Transverse colon (tissue), 4 donors: ENCODE measurements at regions not wholly inside any gene's neighbourhood (a gene's known extent, or its start where the extent isn't known, plus 50 kb on each side); places are given as distances from the start of the nearest gene placed in this dataset.

Experiments
- POLR2A ChIP-seq: fragments of 450-650 bp; IDR thresholded peaks from one replicate; pipeline ENCODE4 v1.6.1; 2016; ENCODE audit warnings: antibody characterized with exemption, mild to moderate bottlenecking, moderate library complexity
- POLR2AphosphoS5 ChIP-seq, 3 donors: sonication (generic); formaldehyde crosslinking; IDR thresholded peaks; one replicate each; pipeline ENCODE4 v1.6.1; 2016; ENCODE audit warnings: antibody characterized with exemption in 3 of 3
- TF ChIP-seq, protein P1 (sequence below), 5 experiments: fragments of 200-600 bp in 3 of 5; fragments of 450-650 bp in 2 of 5; sonication (generic) in 3 of 5; IDR thresholded peaks; 1 replicate in 2 of 5; 2 replicates in 3 of 5; pipeline ENCODE4 v1.5.1; 2016 to 2017; ENCODE audit warnings: antibody characterized with exemption in 5 of 5, inconsistent platforms in 3 of 5, mild to moderate bottlenecking in 2 of 5, moderate library complexity in 1 of 5

DNA sequence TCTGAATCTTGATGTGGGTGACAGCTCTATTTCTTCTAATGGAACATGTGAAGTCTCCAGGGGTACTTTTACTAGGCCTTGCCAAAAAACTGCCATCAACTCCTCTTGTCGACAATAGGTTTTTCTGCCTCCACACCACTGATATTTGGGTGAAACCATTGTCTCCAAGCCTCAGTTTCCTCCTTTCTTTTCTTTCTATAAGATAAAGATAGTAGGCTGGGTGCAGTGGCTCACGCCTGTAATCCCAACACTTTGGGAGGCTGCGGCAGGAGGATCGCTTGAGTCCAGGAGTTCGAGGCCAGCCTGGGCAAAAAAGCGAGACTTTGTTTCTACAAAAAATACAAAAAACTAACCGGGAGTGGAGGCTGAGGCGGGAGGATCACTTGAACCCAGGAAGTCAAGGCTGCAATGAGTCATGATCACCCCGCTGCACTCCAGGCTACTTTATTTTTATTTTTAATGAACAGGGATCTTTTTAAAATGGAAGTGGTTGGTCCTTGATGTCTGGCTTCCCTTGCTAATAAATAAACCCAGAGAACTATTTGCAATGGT, 159.9 kb upstream of the TNFAIP3 start:
- TF ChIP-seq, protein P1, sequence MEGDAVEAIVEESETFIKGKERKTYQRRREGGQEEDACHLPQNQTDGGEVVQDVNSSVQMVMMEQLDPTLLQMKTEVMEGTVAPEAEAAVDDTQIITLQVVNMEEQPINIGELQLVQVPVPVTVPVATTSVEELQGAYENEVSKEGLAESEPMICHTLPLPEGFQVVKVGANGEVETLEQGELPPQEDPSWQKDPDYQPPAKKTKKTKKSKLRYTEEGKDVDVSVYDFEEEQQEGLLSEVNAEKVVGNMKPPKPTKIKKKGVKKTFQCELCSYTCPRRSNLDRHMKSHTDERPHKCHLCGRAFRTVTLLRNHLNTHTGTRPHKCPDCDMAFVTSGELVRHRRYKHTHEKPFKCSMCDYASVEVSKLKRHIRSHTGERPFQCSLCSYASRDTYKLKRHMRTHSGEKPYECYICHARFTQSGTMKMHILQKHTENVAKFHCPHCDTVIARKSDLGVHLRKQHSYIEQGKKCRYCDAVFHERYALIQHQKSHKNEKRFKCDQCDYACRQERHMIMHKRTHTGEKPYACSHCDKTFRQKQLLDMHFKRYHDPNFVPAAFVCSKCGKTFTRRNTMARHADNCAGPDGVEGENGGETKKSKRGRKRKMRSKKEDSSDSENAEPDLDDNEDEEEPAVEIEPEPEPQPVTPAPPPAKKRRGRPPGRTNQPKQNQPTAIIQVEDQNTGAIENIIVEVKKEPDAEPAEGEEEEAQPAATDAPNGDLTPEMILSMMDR (IDR thresholded peaks at IDR 0.05): no peak
- TF ChIP-seq POLR2A (no peak), POLR2AphosphoS5 (IDR thresholded peaks at IDR 0.05) (no peak)
